ENCODE measurements at regions not wholly inside any gene's neighbourhood (a gene's known extent, or its start where the extent isn't known, plus 50 kb on each side); places are given as distances from the start of the nearest gene placed in this dataset.

DNA sequence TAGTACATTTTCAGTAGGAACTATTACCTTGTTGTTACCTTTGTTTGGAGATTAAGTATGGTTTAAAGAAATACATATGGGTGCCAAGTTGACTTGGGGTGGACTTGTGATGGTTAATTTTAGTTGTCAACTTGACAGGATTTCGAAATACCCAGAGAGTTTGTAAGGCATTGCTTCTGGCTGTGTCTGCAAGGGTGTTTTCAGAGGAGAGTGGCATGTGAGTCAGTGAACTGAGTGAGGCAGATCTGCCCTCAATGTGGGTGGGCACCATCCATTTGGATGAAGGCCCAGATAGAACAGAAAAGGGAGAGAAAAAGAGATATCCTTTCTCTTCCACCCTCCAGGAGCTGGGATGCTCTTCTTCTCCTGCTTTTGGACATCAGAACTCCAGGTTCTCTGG is 315.5 kb downstream of the GPATCH2 start:
- no peak overlapping the region for H3K27ac ChIP-seq
- TF ChIP-seq, protein P1, sequence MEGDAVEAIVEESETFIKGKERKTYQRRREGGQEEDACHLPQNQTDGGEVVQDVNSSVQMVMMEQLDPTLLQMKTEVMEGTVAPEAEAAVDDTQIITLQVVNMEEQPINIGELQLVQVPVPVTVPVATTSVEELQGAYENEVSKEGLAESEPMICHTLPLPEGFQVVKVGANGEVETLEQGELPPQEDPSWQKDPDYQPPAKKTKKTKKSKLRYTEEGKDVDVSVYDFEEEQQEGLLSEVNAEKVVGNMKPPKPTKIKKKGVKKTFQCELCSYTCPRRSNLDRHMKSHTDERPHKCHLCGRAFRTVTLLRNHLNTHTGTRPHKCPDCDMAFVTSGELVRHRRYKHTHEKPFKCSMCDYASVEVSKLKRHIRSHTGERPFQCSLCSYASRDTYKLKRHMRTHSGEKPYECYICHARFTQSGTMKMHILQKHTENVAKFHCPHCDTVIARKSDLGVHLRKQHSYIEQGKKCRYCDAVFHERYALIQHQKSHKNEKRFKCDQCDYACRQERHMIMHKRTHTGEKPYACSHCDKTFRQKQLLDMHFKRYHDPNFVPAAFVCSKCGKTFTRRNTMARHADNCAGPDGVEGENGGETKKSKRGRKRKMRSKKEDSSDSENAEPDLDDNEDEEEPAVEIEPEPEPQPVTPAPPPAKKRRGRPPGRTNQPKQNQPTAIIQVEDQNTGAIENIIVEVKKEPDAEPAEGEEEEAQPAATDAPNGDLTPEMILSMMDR (IDR thresholded peaks at IDR 0.05): no peak
- no peak for TF ChIP-seq POLR2A (IDR thresholded peaks at IDR 0.05)
- no peak for TF ChIP-seq POLR2AphosphoS5 (IDR thresholded peaks at IDR 0.05)
- no peak for DNase-seq (ENCODE audit: low spot score)
- no peaks in the 10 kb centered on the region for H3K4me1 ChIP-seq (replicated peaks)
- 74% methylated on average over 1 of the region's 1 CpG for WGBS
- H3K27me3 ChIP-seq (replicated peaks; ENCODE audit: insufficient read depth): no peaks in the 10 kb centered on the region
- intact Hi-C loops (cut with DNase I): no loop called here
- H3K4me3 ChIP-seq: no peak overlapping the region
- no peaks in the 10 kb centered on the region for H3K36me3 ChIP-seq
- no peaks in the 10 kb centered on the region for H3K9me3 ChIP-seq

DNA sequence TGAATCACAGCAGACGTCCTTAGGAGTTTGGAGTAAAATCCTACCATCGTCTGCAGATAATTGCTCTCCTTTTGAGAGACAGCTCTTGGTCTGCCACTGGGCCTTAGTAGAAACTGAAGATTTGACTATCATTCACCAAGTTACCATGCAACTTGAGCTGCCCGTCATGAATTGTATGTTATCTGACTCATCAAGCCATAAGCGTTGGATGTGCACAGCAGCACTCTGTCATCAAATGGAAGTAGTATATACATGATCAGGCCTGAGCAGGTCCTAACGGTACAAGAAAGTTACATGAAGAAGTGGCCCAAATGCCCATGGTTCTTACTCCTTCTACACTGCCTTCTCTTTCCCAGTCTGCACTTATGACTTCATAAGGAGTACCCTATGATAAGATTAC is 317.8 kb downstream of the GPATCH2 start:
- no peaks in the 10 kb centered on the region for H3K4me1 ChIP-seq (replicated peaks)
- intact Hi-C loops (cut with DNase I): no loop called here
- DNase-seq (ENCODE audit: low spot score): no peak
- H3K27me3 ChIP-seq (replicated peaks; ENCODE audit: insufficient read depth): no peaks in the 10 kb centered on the region
- no peak overlapping the region for H3K27ac ChIP-seq
- no peaks in the 10 kb centered on the region for H3K9me3 ChIP-seq
- TF ChIP-seq POLR2A (IDR thresholded peaks at IDR 0.05): no peak
- no peak for TF ChIP-seq POLR2AphosphoS5 (IDR thresholded peaks at IDR 0.05)
- TF ChIP-seq, protein P1 (IDR thresholded peaks at IDR 0.05): no peak
- whole genome bisulfite sequencing: 78% methylated on average over 5 of the region's 5 CpGs
- no peak overlapping the region for H3K4me3 ChIP-seq
- H3K36me3 ChIP-seq: no peaks in the 10 kb centered on the region

DNA sequence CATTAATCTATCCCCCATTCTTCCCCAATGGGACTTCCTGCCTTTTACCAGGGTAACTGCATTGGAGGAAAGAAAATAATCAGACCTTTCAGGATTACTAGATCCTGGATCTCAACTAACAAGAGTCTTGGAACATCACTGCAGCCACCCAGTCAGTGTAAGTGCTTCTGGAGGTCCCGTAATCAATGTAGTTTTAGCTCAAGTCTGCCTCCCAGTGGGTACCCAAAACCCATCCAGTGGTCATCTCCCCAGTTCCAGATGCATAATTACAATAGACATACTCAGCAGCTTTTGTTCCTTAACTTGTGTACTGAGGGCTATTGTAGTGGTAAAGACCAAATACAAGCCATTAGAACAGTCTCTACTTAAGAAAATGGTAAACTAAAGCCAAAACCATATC is 319.1 kb downstream of the GPATCH2 start:
- H3K9me3 ChIP-seq: no peaks in the 10 kb centered on the region
- H3K27ac ChIP-seq: no peak overlapping the region
- H3K36me3 ChIP-seq: no peaks in the 10 kb centered on the region
- 59% methylated on average over 1 of the region's 1 CpG for WGBS
- TF ChIP-seq, protein P1 (IDR thresholded peaks at IDR 0.05): no peak
- TF ChIP-seq POLR2A (IDR thresholded peaks at IDR 0.05): no peak
- TF ChIP-seq POLR2AphosphoS5 (IDR thresholded peaks at IDR 0.05): no peak
- DNase-seq (ENCODE audit: low spot score): no peak
- no peaks in the 10 kb centered on the region for H3K4me1 ChIP-seq (replicated peaks)
- no peak overlapping the region for H3K4me3 ChIP-seq
- intact Hi-C loops (cut with DNase I): no loop called here
- no peaks in the 10 kb centered on the region for H3K27me3 ChIP-seq (replicated peaks; ENCODE audit: insufficient read depth)

DNA sequence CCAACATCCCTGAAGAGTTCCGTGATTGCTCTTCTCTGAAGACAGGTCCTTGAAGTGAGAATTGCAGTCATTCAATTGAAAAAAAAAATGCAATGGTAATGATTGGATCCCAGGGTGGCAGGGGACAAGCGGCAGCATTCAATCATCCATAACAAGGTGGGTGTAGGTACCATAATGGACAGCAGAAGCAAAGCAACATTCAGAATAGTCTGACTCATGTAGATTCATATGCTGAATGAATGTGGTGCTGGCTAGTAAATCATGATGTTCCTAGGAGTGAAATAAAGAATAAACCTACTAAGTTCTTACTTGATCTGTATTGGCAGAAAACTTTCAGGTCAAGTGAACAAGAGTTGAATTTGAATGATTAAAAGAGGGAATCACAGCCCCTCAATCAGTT is 319.6 kb downstream of the GPATCH2 start:
- H3K27ac ChIP-seq: no peak overlapping the region
- 92% methylated on average over 2 of the region's 2 CpGs for WGBS
- H3K4me1 ChIP-seq (replicated peaks): no peaks in the 10 kb centered on the region
- no peak for DNase-seq (ENCODE audit: low spot score)
- no peak overlapping the region for H3K4me3 ChIP-seq
- no peaks in the 10 kb centered on the region for H3K27me3 ChIP-seq (replicated peaks; ENCODE audit: insufficient read depth)
- no peaks in the 10 kb centered on the region for H3K9me3 ChIP-seq
- H3K36me3 ChIP-seq: no peaks in the 10 kb centered on the region
- intact Hi-C loops (cut with DNase I): no loop called here
- TF ChIP-seq POLR2A (IDR thresholded peaks at IDR 0.05): no peak
- TF ChIP-seq, protein P1 (IDR thresholded peaks at IDR 0.05): no peak

DNA sequence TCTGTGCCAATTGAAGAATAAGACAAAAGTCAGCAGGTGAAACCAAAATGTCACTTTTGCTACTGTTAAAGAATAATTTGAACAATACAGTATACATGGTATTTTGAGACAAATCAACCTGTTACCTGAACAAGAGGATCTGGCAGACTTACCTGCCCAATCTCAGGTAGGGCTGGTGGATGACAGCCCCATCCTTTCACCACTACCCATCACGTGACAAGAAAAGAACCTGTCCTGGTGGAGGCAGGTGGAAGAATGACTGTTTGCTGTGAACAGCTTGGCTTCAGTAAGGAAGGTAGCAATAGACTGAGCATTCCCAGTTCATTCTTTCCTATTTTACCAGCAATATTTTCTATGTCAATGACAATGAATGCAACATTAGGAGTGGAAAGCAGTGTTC is 349.6 kb downstream of the GPATCH2 start:
- 55% methylated on average over 1 of the region's 1 CpG for WGBS
- Histone ChIP-seq H3K27me3 (replicated peaks; ENCODE audit: insufficient read depth) (no peaks in the 10 kb centered on the region), H3K9me3 (no peaks in the 10 kb centered on the region), H3K4me1 (replicated peaks) (no peaks in the 10 kb centered on the region), H3K4me3 (no peak overlapping the region), H3K36me3 (no peaks in the 10 kb centered on the region), H3K27ac (no peak overlapping the region)
- TF ChIP-seq, protein P1 (IDR thresholded peaks at IDR 0.05): no peak
- no peak for TF ChIP-seq POLR2AphosphoS5 (IDR thresholded peaks at IDR 0.05)
- TF ChIP-seq POLR2A (IDR thresholded peaks at IDR 0.05): no peak
- DNase-seq (ENCODE audit: low spot score): no peak
- intact Hi-C loops (cut with DNase I): no loop called here

All from prostate gland (tissue), 2 donors.